T-cell (primary cell): ENCODE measurements at regions not wholly inside any gene's neighbourhood (a gene's known extent, or its start where the extent isn't known, plus 50 kb on each side); places are given as distances from the start of the nearest gene placed in this dataset.

Source experiments
- ATAC-seq, 4 experiments: fragments of 200-7000 bp in 3 of 4; fragments of 150-1000 bp in 1 of 4; cut with Tn5 transposase; replicated peaks in 1 of 4; 1 replicate in 3 of 4; 2 replicates in 1 of 4; pipeline ENCODE4 v1.10.0; 2021; ENCODE audit warnings: moderate library complexity in 3 of 4, mild to moderate bottlenecking in 2 of 4, moderate number of reproducible peaks in 1 of 4
- CTCF ChIA-PET, 2 donors: fragments of 300-600 bp; sonication (Branson Sonifier 250); formaldehyde crosslinking; loops; one replicate each; lab custom pipeline; 2022; ENCODE audit warnings: antibody characterized with exemption in 2 of 2; lab: Charles Lee
- POLR2A ChIA-PET, 2 donors: fragments of 300-600 bp; sonication (Branson Sonifier 250); formaldehyde crosslinking; loops; one replicate each; lab custom pipeline; 2022; ENCODE audit warnings: antibody characterized with exemption in 2 of 2; lab: Charles Lee
- DNase-seq, 35 experiments: peaks; one replicate each; pipeline versions ENCODE4 v3.0.0 to v3.0.0-alpha.2; 2013 to 2023
- H3K27ac ChIP-seq: one replicate; pipeline ENCODE4 v1.5.1; 2013; ENCODE audit warnings: low read length
- H3K27me3 ChIP-seq, 2 experiments: replicated peaks in 1 of 2; 1 replicate in 1 of 2; 2 replicates in 1 of 2; pipeline versions ENCODE4 v1.6.1 to v1.7.0; 2013; ENCODE audit warnings: low read length in 1 of 2, mixed read lengths in 1 of 2; ENCODE audit not compliant: control insufficient read depth in 2 of 2, insufficient read depth in 2 of 2; ENCODE audit errors: extremely low read depth in 1 of 2
- H3K36me3 ChIP-seq, 2 donors: 1 replicate in 1 of 2; 2 replicates in 1 of 2; pipeline versions ENCODE4 v1.6.1 to v1.7.0; 2013; ENCODE audit warnings: low read length in 1 of 2; ENCODE audit not compliant: control insufficient read depth in 2 of 2, insufficient read depth in 1 of 2; ENCODE audit errors: extremely low read depth in 1 of 2
- H3K4me1 ChIP-seq, 2 experiments: 1 replicate in 1 of 2; 2 replicates in 1 of 2; pipeline versions ENCODE4 v1.6.1 to v1.7.0; 2013; ENCODE audit warnings: low read length in 2 of 2, mixed read lengths in 1 of 2; ENCODE audit not compliant: insufficient read depth in 2 of 2, control insufficient read depth in 1 of 2; ENCODE audit errors: extremely low read depth in 1 of 2
- H3K4me3 ChIP-seq, 2 donors: 1 replicate in 1 of 2; 2 replicates in 1 of 2; pipeline versions ENCODE4 v1.5.1 to v1.7.0; 2013; ENCODE audit warnings: mild to moderate bottlenecking in 2 of 2, low read length in 1 of 2, moderate library complexity in 1 of 2; ENCODE audit not compliant: control insufficient read depth in 1 of 2; ENCODE audit errors: extremely low read depth in 1 of 2
- H3K9me3 ChIP-seq: 2 replicates; pipeline ENCODE4 v1.7.0; 2013
- H3K27ac Mint-ChIP-seq, 2 donors: one replicate each; pipeline ENCODE4 v1.8.0; 2020 to 2021; ENCODE audit warnings: mild to moderate bottlenecking in 2 of 2, mixed read lengths in 2 of 2
- H3K27me3 Mint-ChIP-seq, 2 donors: one replicate each; pipeline ENCODE4 v1.8.0; 2021 to 2022; ENCODE audit warnings: mixed read lengths in 2 of 2
- H3K36me3 Mint-ChIP-seq: one replicate; pipeline ENCODE4 v1.8.0; 2021; ENCODE audit warnings: mixed read lengths
- H3K4me1 Mint-ChIP-seq, 3 donors: one replicate each; pipeline ENCODE4 v1.8.0; 2020 to 2022; ENCODE audit warnings: mixed read lengths in 3 of 3, mild to moderate bottlenecking in 1 of 3
- H3K4me3 Mint-ChIP-seq, 3 donors: one replicate each; pipeline ENCODE4 v1.8.0; 2020 to 2022; ENCODE audit warnings: mild to moderate bottlenecking in 3 of 3, mixed read lengths in 3 of 3, moderate library complexity in 3 of 3
- H3K9me3 Mint-ChIP-seq, 3 donors: one replicate each; pipeline ENCODE4 v1.8.0; 2020 to 2022; ENCODE audit warnings: mixed read lengths in 3 of 3
- WGBS: methylation state at CpG from one replicate; pipeline ENCODE4 v1.1.5; 2013; ENCODE audit warnings: missing lambda C conversion rate; ENCODE audit not compliant: insufficient coverage; 5-methylcytosine and 5-hydroxymethylcytosine counted together

DNA sequence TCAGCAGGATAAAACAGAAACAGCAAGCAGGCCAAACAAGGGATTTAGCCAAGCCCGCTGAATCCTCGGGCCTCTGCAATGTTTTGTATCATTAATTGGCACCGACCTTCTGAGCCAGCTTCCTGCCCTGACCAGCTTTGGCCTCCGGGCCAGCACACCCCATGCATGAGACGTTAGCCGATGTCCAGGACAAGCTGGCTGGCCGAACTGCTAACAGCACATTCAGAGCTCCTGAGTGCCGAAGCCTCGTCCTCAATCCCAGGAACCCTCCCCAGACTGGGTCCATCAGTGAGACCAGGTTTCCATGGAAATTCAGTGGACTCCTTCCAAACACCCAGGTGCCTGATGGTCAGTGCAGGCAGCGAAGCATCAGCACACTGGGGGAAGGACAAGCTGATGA lies 134.3 kb upstream of the PFKP start:
- no peak for ATAC-seq
- Mint-ChIP-seq H3K27ac (no peak overlapping the region), H3K27me3 (peaks cover 16 to 29% of the 10 kb centered on the region in 2 donors), H3K4me3 (no peak overlapping the region), H3K4me1 (peaks cover 3 to 4% (median 3%) of the 10 kb centered on the region in 3 donors), H3K9me3 (no peaks in the 10 kb centered on the region), H3K36me3 (no peaks in the 10 kb centered on the region)
- Histone ChIP-seq H3K4me3 (no peak overlapping the region), H3K36me3 (no peaks in the 10 kb centered on the region), H3K9me3 (no peaks in the 10 kb centered on the region), H3K27ac (no peak overlapping the region), H3K4me1 (peaks cover 0 to 2% of the 10 kb centered on the region in 2 experiments), H3K27me3 (peaks cover 0 to 28% of the 10 kb centered on the region in 2 experiments)
- no peak for DNase-seq
- ChIA-PET POLR2A (no interaction called here), CTCF (interaction anchor here in 1 of 2 donors (0.6 kb wide), 1 partner anchor 25 kb away, joined by 3 read pairs; no protein-coding TSS in a partner anchor)
- 89% methylated on average over 7 of the region's 10 CpGs for WGBS

DNA sequence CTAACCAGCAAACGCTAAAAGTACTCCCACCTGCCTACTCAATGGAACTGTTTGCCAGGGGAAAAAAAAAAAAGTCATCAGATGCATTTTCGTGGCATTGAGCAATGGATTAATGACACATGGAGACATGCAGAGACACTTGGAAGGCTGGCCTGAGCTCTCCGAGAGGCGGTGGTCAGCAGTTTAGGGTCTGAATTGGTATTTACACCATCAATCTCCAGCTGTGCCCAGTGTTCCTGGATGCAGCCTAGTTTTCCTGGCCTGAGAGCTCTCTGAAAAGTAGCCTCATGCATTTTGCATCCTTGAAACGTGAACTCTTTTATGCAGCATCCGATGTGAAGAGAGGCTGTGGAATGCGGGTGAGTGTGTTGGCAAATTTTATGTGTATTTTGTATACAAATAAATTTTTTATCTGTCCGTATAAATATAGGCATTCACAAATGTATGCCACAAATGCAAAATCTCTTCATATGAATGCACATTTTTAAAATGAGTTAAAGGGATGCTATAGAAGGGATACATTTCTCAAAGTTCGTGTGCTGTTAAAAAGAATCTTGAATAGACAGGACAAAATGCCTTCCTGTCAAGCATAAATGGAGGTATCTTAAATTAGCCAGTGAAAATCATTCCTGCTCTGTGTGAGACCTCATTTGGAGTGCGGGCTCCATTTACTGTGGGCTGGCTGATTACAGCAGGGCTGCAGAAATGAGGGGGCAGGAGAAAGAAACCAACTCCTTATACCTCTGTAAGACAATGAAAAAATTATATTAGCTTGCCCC lies 137.7 kb upstream of the PFKP start:
- H3K36me3 ChIP-seq: no peaks in the 10 kb centered on the region
- Mint-ChIP-seq H3K4me1 (peaks cover 7 to 8% (median 7%) of the 10 kb centered on the region in 3 donors), H3K9me3 (no peaks in the 10 kb centered on the region), H3K27me3 (peaks cover 19 to 35% of the 10 kb centered on the region in 2 donors), H3K4me3 (no peak overlapping the region), H3K27ac (no peak overlapping the region), H3K36me3 (no peaks in the 10 kb centered on the region)
- no peaks in the 10 kb centered on the region for H3K9me3 ChIP-seq
- H3K27me3 ChIP-seq: peaks cover 0 to 28% of the 10 kb centered on the region in 2 experiments
- ChIA-PET CTCF (interaction anchor here in 1 of 2 donors (0.6 kb wide), 1 partner anchor 49 kb away, joined by 7 read pairs; no protein-coding TSS in a partner anchor), POLR2A (no interaction called here)
- no peak overlapping the region for H3K27ac ChIP-seq
- no peak overlapping the region for H3K4me3 ChIP-seq
- peaks cover 0 to 10% of the 10 kb centered on the region in 2 experiments for H3K4me1 ChIP-seq
- 83% methylated on average over 2 of the region's 10 CpGs for WGBS
- no peak for DNase-seq
- no peak for ATAC-seq

DNA sequence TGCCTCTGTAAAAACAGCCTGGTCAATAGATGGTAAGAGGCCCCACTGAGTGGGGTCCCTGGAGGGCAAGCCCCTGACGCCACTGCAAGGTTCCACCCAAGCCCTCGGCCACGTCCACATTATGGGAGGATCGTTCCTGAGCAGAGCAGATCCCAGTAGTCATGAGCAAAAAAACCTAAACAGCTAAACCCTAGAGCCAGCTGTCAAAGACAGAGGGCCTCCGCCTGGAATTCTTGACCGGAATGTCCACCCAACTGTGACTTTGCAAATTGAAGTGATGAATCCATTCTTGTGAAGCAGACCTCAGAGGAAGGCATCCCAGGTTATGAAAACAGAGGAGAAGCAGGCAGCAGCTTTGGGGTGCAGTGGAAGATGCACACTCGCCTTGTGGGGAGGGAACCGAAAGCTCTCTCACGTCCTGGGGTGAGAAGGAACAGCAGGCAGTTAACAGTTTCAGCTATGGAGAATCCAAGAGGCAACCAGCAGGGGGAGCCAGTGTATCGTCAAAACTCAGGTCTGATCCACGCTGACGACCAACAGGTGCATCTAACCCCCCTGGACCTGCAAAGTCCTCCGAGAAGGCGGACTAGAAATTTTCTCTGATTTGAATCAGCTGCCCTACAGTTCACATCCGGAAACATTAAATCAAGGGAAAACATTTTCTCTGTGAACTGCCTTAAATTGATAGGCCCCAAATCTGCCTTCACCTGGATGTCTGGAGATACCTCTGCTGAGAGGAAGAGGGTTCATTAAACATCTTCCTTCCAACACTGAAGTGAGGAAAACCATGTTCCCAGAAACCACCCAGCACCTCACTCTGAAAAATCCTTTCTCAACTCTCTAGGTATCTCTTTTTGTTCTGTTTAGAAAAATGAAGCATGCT lies 139.1 kb upstream of the PFKP start:
- DNase-seq (peak in 26 of 35 experiments; percentile 4 to 59 (median 21)), ATAC-seq (peak in 1 of 4 experiments; percentile 40)
- WGBS: 38% methylated on average over 12 of the region's 15 CpGs
- no peaks in the 10 kb centered on the region for H3K36me3 ChIP-seq
- CTCF ChIA-PET: interaction anchor here in 1 of 2 donors (0.5 kb wide), 1 partner anchor 163 kb away, joined by 3 read pairs; no protein-coding TSS in a partner anchor
- no peak overlapping the region for H3K27ac ChIP-seq
- Mint-ChIP-seq H3K36me3 (no peaks in the 10 kb centered on the region), H3K4me1 (peaks cover 7 to 8% (median 7%) of the 10 kb centered on the region in 3 donors), H3K27me3 (peaks cover 14 to 29% of the 10 kb centered on the region in 2 donors), H3K9me3 (no peaks in the 10 kb centered on the region), H3K27ac (no peak overlapping the region), H3K4me3 (no peak overlapping the region)
- no peak overlapping the region for H3K4me3 ChIP-seq
- H3K9me3 ChIP-seq: no peaks in the 10 kb centered on the region
- POLR2A ChIA-PET: no interaction called here
- H3K4me1 ChIP-seq: peaks cover 0 to 10% of the 10 kb centered on the region in 2 experiments
- H3K27me3 ChIP-seq: peaks cover 0 to 25% of the 10 kb centered on the region in 2 experiments

DNA sequence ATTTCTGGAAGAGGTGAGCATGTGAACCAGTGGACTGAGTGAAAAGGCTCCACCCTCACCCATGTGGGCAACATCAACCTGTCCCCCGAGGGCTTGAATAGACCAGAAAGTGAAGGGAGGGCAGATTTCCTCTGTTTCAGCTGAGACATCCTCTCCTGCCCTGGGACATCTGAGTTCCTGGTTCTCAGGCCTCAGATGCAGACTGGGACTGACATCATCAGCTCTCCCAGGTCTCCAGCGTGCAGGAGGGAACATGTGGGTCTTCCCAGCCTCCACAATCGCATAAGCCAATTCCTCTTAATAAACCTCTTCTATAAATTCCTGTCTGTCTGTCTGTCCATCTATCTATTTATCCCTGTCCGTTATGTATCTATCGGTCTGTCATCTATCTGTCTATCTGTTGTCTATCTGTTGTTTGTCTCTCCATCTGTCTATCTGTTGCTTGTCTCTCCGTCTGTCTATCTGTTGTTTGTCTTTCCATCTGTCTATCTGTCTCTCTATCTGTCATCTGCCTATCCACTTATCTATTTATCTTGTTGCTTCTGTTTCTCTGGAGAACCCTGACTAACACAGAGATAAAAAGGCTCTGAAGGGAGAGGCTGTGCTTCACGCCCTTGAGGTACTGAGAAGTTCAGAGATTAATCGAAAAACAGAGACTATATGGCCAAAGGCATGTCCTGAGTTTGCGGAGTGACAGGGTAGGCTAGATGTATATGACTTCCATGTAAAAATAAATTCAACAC lies 140.3 kb upstream of the PFKP start:
- no peak overlapping the region for H3K4me3 ChIP-seq
- no peaks in the 10 kb centered on the region for H3K36me3 ChIP-seq
- no peak for DNase-seq
- no peak overlapping the region for H3K27ac ChIP-seq
- WGBS: 68% methylated on average over 3 of the region's 9 CpGs
- H3K27me3 ChIP-seq: peaks cover 0 to 26% of the 10 kb centered on the region in 2 experiments
- peaks cover 7 to 8% (median 7%) of the 10 kb centered on the region in 3 donors for H3K4me1 Mint-ChIP-seq
- no peak for ATAC-seq
- peaks cover 0 to 10% of the 10 kb centered on the region in 2 experiments for H3K4me1 ChIP-seq
- no peaks in the 10 kb centered on the region for H3K9me3 ChIP-seq
- no peak overlapping the region for H3K4me3 Mint-ChIP-seq
- ChIA-PET CTCF (no interaction called here), POLR2A (no interaction called here)
- no peaks in the 10 kb centered on the region for H3K9me3 Mint-ChIP-seq
- peaks cover 13 to 30% of the 10 kb centered on the region in 2 donors for H3K27me3 Mint-ChIP-seq
- H3K36me3 Mint-ChIP-seq: no peaks in the 10 kb centered on the region
- H3K27ac Mint-ChIP-seq: no peak overlapping the region

DNA sequence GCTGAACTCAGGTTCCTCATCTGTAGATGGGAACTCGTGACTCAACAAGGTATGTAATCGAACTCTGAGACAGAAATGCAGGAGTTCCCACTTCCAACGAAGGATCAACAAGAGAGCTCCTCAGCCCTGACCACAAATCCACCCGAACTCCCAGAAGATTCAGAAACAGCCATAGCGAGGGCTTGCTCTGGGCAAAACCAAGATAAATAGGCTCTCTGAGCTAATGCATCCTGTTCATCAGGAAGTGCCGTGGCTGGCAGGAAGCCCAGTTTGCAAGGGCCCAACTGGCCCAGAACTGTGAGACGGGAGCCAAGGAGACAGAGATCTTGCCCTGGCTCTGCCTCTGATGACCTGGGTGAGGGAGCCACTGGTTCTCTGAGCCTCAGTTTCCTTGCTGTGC lies 141.7 kb upstream of the PFKP start:
- ChIA-PET CTCF (no interaction called here), POLR2A (no interaction called here)
- DNase-seq (peak in 6 of 35 experiments; percentile 7 to 16 (median 12)), ATAC-seq (peak in 1 of 4 experiments; percentile 53)
- H3K27me3 ChIP-seq: peaks cover 0 to 26% of the 10 kb centered on the region in 2 experiments
- H3K9me3 Mint-ChIP-seq: no peaks in the 10 kb centered on the region
- no peak overlapping the region for H3K4me3 ChIP-seq
- H3K4me3 Mint-ChIP-seq: no peak overlapping the region
- H3K36me3 ChIP-seq: no peaks in the 10 kb centered on the region
- peaks cover 7 to 8% (median 7%) of the 10 kb centered on the region in 3 donors for H3K4me1 Mint-ChIP-seq
- H3K9me3 ChIP-seq: no peaks in the 10 kb centered on the region
- 21% methylated on average over 7 of the region's 7 CpGs for WGBS
- peaks cover 0 to 10% of the 10 kb centered on the region in 2 experiments for H3K4me1 ChIP-seq
- no peak overlapping the region for H3K27ac Mint-ChIP-seq
- H3K36me3 Mint-ChIP-seq: no peaks in the 10 kb centered on the region
- H3K27ac ChIP-seq: no peak overlapping the region
- peaks cover 14 to 33% of the 10 kb centered on the region in 2 donors for H3K27me3 Mint-ChIP-seq
